ENCODE measurements at regions not wholly inside any gene's neighbourhood (a gene's known extent, or its start where the extent isn't known, plus 50 kb on each side); places are given as distances from the start of the nearest gene placed in this dataset.

GRCh38 chr5:173672166-173672565 is 55.7 kb upstream of the BOD1 start:
- no peak for TF ChIP-seq CTCF (IDR thresholded peaks at IDR 0.05; ENCODE audit: low read depth, low read length, poor library complexity, severe bottlenecking)
- no peak for TF ChIP-seq EZH2phosphoT487 (IDR thresholded peaks at IDR 0.05; ENCODE audit: borderline replicate concordance, low read length)
